K562 (cell line): ENCODE measurements at regions not wholly inside any gene's neighbourhood (a gene's known extent, or its start where the extent isn't known, plus 50 kb on each side); places are given as distances from the start of the nearest gene placed in this dataset.

Source experiments
- ATAC-seq: fragments of 200-7000 bp; cut with Tn5 transposase; 3 replicates; pipeline ENCODE4 v1.9.1; 2020; ENCODE audit warnings: moderate library complexity
- BruUV-seq: library from RNA; stranded (reverse); fragments of 400-500 nt; replicated peaks from 2 replicates; lab custom pipeline; 2021; lab: Mats Ljungman, UMichigan
- CTCF ChIA-PET: fragments of 300-600 bp; formaldehyde crosslinking; extraction: SDS; loops from one replicate; lab custom pipeline; 2021; ENCODE audit warnings: low intra/inter-chr PET ratio; lab: Yijun Ruan, JAX
- POLR2A ChIA-PET: fragments of 300-600, 350-650 bp; sonication (Branson Sonifier 250); formaldehyde crosslinking; extraction: SDS; loops from one replicate; lab custom pipeline; 2021; ENCODE audit warnings: antibody characterized with exemption, inconsistent platforms; lab: Yijun Ruan, JAX
- DNase-seq, 4 experiments: peaks; one replicate each; pipeline versions ENCODE4 v3.0.0 to v3.0.0-alpha.2; 2011 to 2018; ENCODE audit warnings: low spot score in 3 of 4, mixed read lengths in 3 of 4; ENCODE audit errors: extremely low read depth in 1 of 4
- FAIRE-seq: peaks from 2 replicates; lab custom pipeline; 2011; peaks lifted over from hg19 to GRCh38; lab: Jason Lieb, UNC
- H2AFZ ChIP-seq: 2 replicates; pipeline ENCODE4 v1.6.0; 2011; ENCODE audit warnings: low read depth, low read length, control low read depth, inconsistent platforms
- H3K27ac ChIP-seq: fragments of 200-600 bp; 3 replicates; pipeline ENCODE4 v1.8.0; 2011; ENCODE audit warnings: low read depth, mild to moderate bottlenecking, control low read depth, inconsistent platforms, low read length, moderate library complexity, mixed read lengths; ENCODE audit errors: extremely low read depth
- H3K27me3 ChIP-seq, 2 experiments: fragments of 300-600 bp in 1 of 2; 2 replicates in 1 of 2; 3 replicates in 1 of 2; pipeline versions ENCODE4 v1.6.0 to v1.8.0; 2011; ENCODE audit warnings: inconsistent platforms in 2 of 2, low read length in 2 of 2, mild to moderate bottlenecking in 1 of 2, mixed read lengths in 1 of 2, moderate library complexity in 1 of 2; ENCODE audit not compliant: control insufficient read depth in 2 of 2, insufficient read depth in 2 of 2
- H3K36me3 ChIP-seq: fragments of 300-600 bp; 3 replicates; pipeline ENCODE4 v1.8.0; 2011; ENCODE audit warnings: mild to moderate bottlenecking, low read length, inconsistent platforms; ENCODE audit not compliant: control insufficient read depth, insufficient read depth
- H3K4me1 ChIP-seq, 2 experiments: fragments of 200-600 bp in 1 of 2; replicated peaks in 1 of 2; 2 replicates in 1 of 2; 3 replicates in 1 of 2; pipeline versions ENCODE4 v1.5.1 to v1.8.0; 2011; ENCODE audit warnings: inconsistent platforms in 2 of 2, low read length in 2 of 2, mild to moderate bottlenecking in 1 of 2, mixed read lengths in 1 of 2, moderate library complexity in 1 of 2; ENCODE audit not compliant: control insufficient read depth in 2 of 2, insufficient read depth in 2 of 2
- H3K4me2 ChIP-seq: 2 replicates; pipeline ENCODE4 v1.6.1; 2011; ENCODE audit warnings: low read length, control low read depth, inconsistent platforms, mixed read lengths; ENCODE audit not compliant: insufficient read depth
- H3K4me3 ChIP-seq: fragments of 200-600 bp; sonication (generic), shearing (Covaris generic); 2 replicates; pipeline ENCODE4 v1.5.1; 2016; ENCODE audit warnings: control low read depth, inconsistent platforms
- H3K79me2 ChIP-seq: fragments of 200-600 bp; 3 replicates; pipeline ENCODE4 v1.8.0; 2011; ENCODE audit warnings: low read length, inconsistent platforms; ENCODE audit not compliant: control insufficient read depth, insufficient read depth
- H3K9ac ChIP-seq, 2 experiments: 2 replicates each; pipeline versions ENCODE4 v1.6.0 to v1.6.1; 2011; ENCODE audit warnings: low read depth in 2 of 2, low read length in 2 of 2, control low read depth in 1 of 2, inconsistent platforms in 1 of 2, mild to moderate bottlenecking in 1 of 2, mixed read lengths in 1 of 2; ENCODE audit not compliant: insufficient read depth in 1 of 2
- H3K9me1 ChIP-seq: one replicate; pipeline ENCODE4 v1.6.0; 2011; ENCODE audit warnings: inconsistent platforms, mild to moderate bottlenecking, low read length, moderate library complexity; ENCODE audit not compliant: control insufficient read depth, insufficient read depth
- H3K9me3 ChIP-seq: replicated peaks from 2 replicates; pipeline ENCODE4 v1.5.1; 2011; ENCODE audit warnings: low read depth, low read length, inconsistent platforms; ENCODE audit not compliant: control insufficient read depth, insufficient read depth
- H4K20me1 ChIP-seq: replicated peaks from 2 replicates; pipeline ENCODE4 v1.6.1; 2011; ENCODE audit warnings: low read length, inconsistent platforms, mixed read lengths; ENCODE audit not compliant: control insufficient read depth, insufficient read depth
- MEIS2 ChIP-seq: fragments of 450-650 bp; IDR thresholded peaks from 2 replicates; pipeline ENCODE4 v1.6.1; 2014; ENCODE audit warnings: mild to moderate bottlenecking; ENCODE audit not compliant: partially characterized antibody
- PBX2 ChIP-seq, 2 experiments: IDR thresholded peaks in 1 of 2; conservative IDR thresholded peaks in 1 of 2; 2 replicates each; pipeline ENCODE4 v1.6.1; 2016; ENCODE audit warnings: low read depth in 2 of 2, mild to moderate bottlenecking in 1 of 2, missing compliant biosample characterization in 1 of 2, missing genetic modification characterization in 1 of 2, moderate library complexity in 1 of 2
- TFE3 ChIP-seq: fragments of 450-650 bp; formaldehyde crosslinking; IDR thresholded peaks from 2 replicates; pipeline ENCODE4 v1.4.0; 2020; ENCODE audit warnings: mild to moderate bottlenecking, mixed read lengths
- ZFPM2 ChIP-seq: fragments of 250-450 bp; sonication (Bioruptor Pico); IDR thresholded peaks from 2 replicates; pipeline ENCODE4 v1.5.1; 2022; ENCODE audit warnings: mild to moderate bottlenecking
- in situ Hi-C: fragments of 300-500 bp; cut with MboI; formaldehyde crosslinking; loops from 4 replicates; pipeline ENCODE4 v1.15.0; 2018; ENCODE audit warnings: inconsistent platforms, mixed read lengths
- intact Hi-C: fragments of 100-400 bp; cut with micrococcal nuclease; formaldehyde crosslinking; loops from 2 replicates; pipeline ENCODE4 v1.14.2; 2022

GRCh38 chr3:56856752-56857151, 55.0 kb upstream of the ARHGEF3 start:
- ATAC-seq (no peak), DNase-seq (no peak), FAIRE-seq (no peak)
- intact Hi-C loops, result loop anchor here (5.0 kb wide), 1 partner anchor 131 kb away; no protein-coding TSS in a partner anchor
- Histone ChIP-seq H3K36me3 (no peaks in the 10 kb centered on the region), H3K27ac (no peak overlapping the region), H3K79me2 (no peaks in the 10 kb centered on the region), H3K9ac (no peak overlapping the region), H3K9me3 (no peaks in the 10 kb centered on the region), H3K4me2 (no peak overlapping the region), H2AFZ (no peak overlapping the region), H3K9me1 (no peaks in the 10 kb centered on the region), H3K4me3 (no peak overlapping the region), H3K27me3 (no peaks in the 10 kb centered on the region), H4K20me1 (no peaks in the 10 kb centered on the region), H3K4me1 (no peaks in the 10 kb centered on the region)
- no TSS peak for BruUV-seq
- ChIA-PET CTCF (interaction anchor here (0.6 to 0.7 kb wide), 2 partner anchors 130 to 427 kb away, joined by 3 to 10 read pairs; no protein-coding TSS in a partner anchor), POLR2A (interaction anchor here (0.7 kb wide), 1 partner anchor 17 kb away, joined by 3 read pairs; no protein-coding TSS in a partner anchor)
- TF ChIP-seq TFE3 (CRISPR knock-in tag), result peak; percentile 74
- no peak for TF ChIP-seq PBX2 (CRISPR knock-in tag; IDR thresholded peaks at IDR 0.05; ENCODE audit: low read depth)
- TF ChIP-seq PBX2 (tag; conservative IDR thresholded peaks at IDR 0.05; ENCODE audit: low read depth), result peak; percentile 27; the same call in 1 of the 2 replicates
- peak; percentile 36 for TF ChIP-seq MEIS2
- no peak for TF ChIP-seq ZFPM2 (CRISPR knock-in tag)
- in situ Hi-C loops, result no loop called here
